Caco-2 (cell line): ENCODE measurements at regions not wholly inside any gene's neighbourhood (a gene's known extent, or its start where the extent isn't known, plus 50 kb on each side); places are given as distances from the start of the nearest gene placed in this dataset.

Experiments
- BruUV-seq: library from RNA; stranded (reverse); fragments of 400-500 nt; replicated peaks from 2 replicates; lab custom pipeline; 2021; lab: Mats Ljungman, UMichigan
- CTCF ChIA-PET: fragments of 300-600 bp; sonication (Branson Sonifier 250); formaldehyde crosslinking; loops from one replicate; lab custom pipeline; 2022; ENCODE audit warnings: antibody characterized with exemption; lab: Charles Lee
- POLR2A ChIA-PET: fragments of 300-600 bp; sonication (Branson Sonifier 250); formaldehyde crosslinking; loops from one replicate; lab custom pipeline; 2022; ENCODE audit warnings: antibody characterized with exemption; lab: Charles Lee
- DNase-seq, 2 experiments: peaks; one replicate each; pipeline versions ENCODE4 v3.0.0 to v3.0.0-alpha.2; 2020 to 2022
- H3K27me3 ChIP-seq: replicated peaks from 2 replicates; pipeline ENCODE4 v1.6.0; 2011; ENCODE audit warnings: low read length; ENCODE audit not compliant: control insufficient read depth, insufficient read depth
- H3K36me3 ChIP-seq: 2 replicates; pipeline ENCODE4 v1.5.1; 2011; ENCODE audit warnings: low read length; ENCODE audit not compliant: control insufficient read depth, insufficient read depth
- H3K4me1 ChIP-seq: fragments of 250-450 bp; sonication (Bioruptor Pico); 2 replicates; pipeline ENCODE4 v1.5.1; 2020; ENCODE audit warnings: mild to moderate bottlenecking
- H3K4me3 ChIP-seq: 2 replicates; pipeline ENCODE4 v1.5.1; 2011; ENCODE audit warnings: low read depth, mild to moderate bottlenecking, control low read depth, low read length
- H3K9me3 ChIP-seq: fragments of 250-450 bp; sonication (Bioruptor Pico); 2 replicates; pipeline ENCODE4 v1.5.1; 2020; ENCODE audit warnings: mild to moderate bottlenecking, moderate library complexity
- H3K27ac Mint-ChIP-seq: one replicate; pipeline ENCODE4 v1.8.0; 2022; ENCODE audit warnings: mixed read lengths; ENCODE audit not compliant: unreplicated experiment
- H3K27me3 Mint-ChIP-seq: one replicate; pipeline ENCODE4 v1.8.0; 2022; ENCODE audit warnings: mixed read lengths; ENCODE audit not compliant: insufficient read depth, unreplicated experiment
- H3K36me3 Mint-ChIP-seq: one replicate; pipeline ENCODE4 v1.8.0; 2022; ENCODE audit warnings: mild to moderate bottlenecking, mixed read lengths; ENCODE audit not compliant: insufficient read depth, unreplicated experiment
- H3K4me1 Mint-ChIP-seq: one replicate; pipeline ENCODE4 v1.8.0; 2022; ENCODE audit warnings: low read depth, mixed read lengths; ENCODE audit not compliant: unreplicated experiment
- H3K4me3 Mint-ChIP-seq: one replicate; pipeline ENCODE4 v1.8.0; 2022; ENCODE audit warnings: mild to moderate bottlenecking, moderate library complexity, mixed read lengths; ENCODE audit not compliant: unreplicated experiment
- H3K9me3 Mint-ChIP-seq: one replicate; pipeline ENCODE4 v1.8.0; 2022; ENCODE audit warnings: mixed read lengths; ENCODE audit not compliant: unreplicated experiment
- CTCF ChIP-seq, 2 experiments: fragments of 200-600 bp in 1 of 2; IDR thresholded peaks; 1 replicate in 1 of 2; 2 replicates in 1 of 2; pipeline versions ENCODE4 v1.5.1 to v1.8.0; 2011 to 2022; ENCODE audit warnings: antibody characterized with exemption in 1 of 2, control low read depth in 1 of 2, inconsistent platforms in 1 of 2, low read depth in 1 of 2, low read length in 1 of 2, mild to moderate bottlenecking in 1 of 2, moderate library complexity in 1 of 2; ENCODE audit not compliant: insufficient read depth in 1 of 2, severe bottlenecking in 1 of 2, unreplicated experiment in 1 of 2
- intact Hi-C: fragments of 100-400 bp; cut with micrococcal nuclease; formaldehyde crosslinking; loops from one replicate; pipeline ENCODE4 v1.10.0; 2022; ENCODE audit not compliant: unreplicated experiment

DNA sequence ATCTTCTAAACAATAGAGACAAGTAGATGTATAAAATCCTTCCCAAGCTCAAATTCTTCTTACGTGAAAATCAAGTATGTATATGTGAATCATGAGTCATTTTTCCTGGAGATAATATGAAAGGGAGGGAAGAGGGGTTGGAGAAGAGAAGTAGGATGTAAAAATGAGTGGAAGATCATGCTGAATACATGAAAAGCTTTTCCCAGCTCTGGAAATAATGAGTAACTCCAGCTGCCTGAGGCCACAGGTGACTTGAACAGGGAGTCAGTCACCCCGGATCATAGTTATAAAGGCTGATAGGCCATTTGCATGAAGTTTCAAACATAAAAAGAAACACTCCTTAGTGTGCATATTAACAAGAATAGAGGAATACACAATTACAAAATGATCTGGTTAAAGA, 486.7 kb downstream of the EFNA5 start:
- Mint-ChIP-seq H3K36me3 (no peaks in the 10 kb centered on the region), H3K27ac (no peak overlapping the region), H3K4me1 (no peaks in the 10 kb centered on the region), H3K27me3 (peaks cover 4% of the 10 kb centered on the region), H3K9me3 (no peaks in the 10 kb centered on the region), H3K4me3 (no peak overlapping the region)
- POLR2A ChIA-PET: no interaction called here
- H3K27me3 ChIP-seq: no peaks in the 10 kb centered on the region
- no peaks in the 10 kb centered on the region for H3K36me3 ChIP-seq
- DNase-seq: no peak
- no peaks in the 10 kb centered on the region for H3K9me3 ChIP-seq
- H3K4me1 ChIP-seq: no peaks in the 10 kb centered on the region
- no peak overlapping the region for H3K4me3 ChIP-seq
- no TSS peak for BruUV-seq
- CTCF ChIA-PET: no interaction called here
- TF ChIP-seq CTCF (IDR thresholded peaks at IDR 0.05; ENCODE audit: insufficient read depth in 1 of 2, low read depth in 1 of 2, low read length in 1 of 2, severe bottlenecking in 1 of 2, unreplicated experiment in 1 of 2): no peak
- intact Hi-C loops: no loop called here

DNA sequence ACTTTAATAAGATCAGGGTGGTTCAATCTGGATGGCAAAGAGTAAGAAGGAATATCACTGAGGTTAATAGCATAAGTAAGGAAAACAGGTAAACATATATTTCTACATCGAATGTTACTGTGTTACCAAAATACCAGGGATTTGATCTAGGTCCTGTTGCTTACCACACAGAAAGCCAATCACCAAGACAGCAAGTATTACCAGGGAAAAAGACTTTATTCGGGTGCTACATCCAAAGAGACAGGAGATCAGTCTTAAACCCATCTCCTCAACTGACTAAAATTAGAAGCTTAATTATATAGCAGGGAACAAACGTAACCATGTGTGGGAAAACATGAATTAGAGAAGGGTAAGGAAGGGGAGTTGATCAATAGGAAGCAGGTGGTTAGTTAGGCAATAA, 500.1 kb downstream of the EFNA5 start:
- H3K4me3 Mint-ChIP-seq: no peak overlapping the region
- no peak for DNase-seq
- H3K9me3 Mint-ChIP-seq: peaks cover 41% of the 10 kb centered on the region
- Histone ChIP-seq H3K36me3 (no peaks in the 10 kb centered on the region), H3K4me1 (no peaks in the 10 kb centered on the region), H3K9me3 (peaks cover 9% of the 10 kb centered on the region; the same call in 1 of the 2 replicates), H3K4me3 (no peak overlapping the region), H3K27me3 (no peaks in the 10 kb centered on the region)
- POLR2A ChIA-PET: no interaction called here
- no peaks in the 10 kb centered on the region for H3K27me3 Mint-ChIP-seq
- H3K4me1 Mint-ChIP-seq: no peaks in the 10 kb centered on the region
- intact Hi-C loops: no loop called here
- CTCF ChIA-PET: no interaction called here
- no peak overlapping the region for H3K27ac Mint-ChIP-seq
- no peaks in the 10 kb centered on the region for H3K36me3 Mint-ChIP-seq
- TF ChIP-seq CTCF (IDR thresholded peaks at IDR 0.05; ENCODE audit: insufficient read depth in 1 of 2, low read depth in 1 of 2, low read length in 1 of 2, severe bottlenecking in 1 of 2, unreplicated experiment in 1 of 2): no peak
- no TSS peak for BruUV-seq

GRCh38 chr5:107169867-107170266, 500.9 kb downstream of the EFNA5 start:
- H3K4me3 Mint-ChIP-seq: no peak overlapping the region
- H3K27me3 Mint-ChIP-seq: no peaks in the 10 kb centered on the region
- no TSS peak for BruUV-seq
- no peaks in the 10 kb centered on the region for H3K36me3 Mint-ChIP-seq
- intact Hi-C loops: no loop called here
- peaks cover 41% of the 10 kb centered on the region for H3K9me3 Mint-ChIP-seq
- H3K36me3 ChIP-seq: no peaks in the 10 kb centered on the region
- peaks cover 9% of the 10 kb centered on the region; the same call in 1 of the 2 replicates for H3K9me3 ChIP-seq
- POLR2A ChIA-PET: no interaction called here
- H3K4me3 ChIP-seq: no peak overlapping the region
- DNase-seq: no peak
- H3K4me1 ChIP-seq: no peaks in the 10 kb centered on the region
- TF ChIP-seq CTCF (IDR thresholded peaks at IDR 0.05; ENCODE audit: insufficient read depth in 1 of 2, low read depth in 1 of 2, low read length in 1 of 2, severe bottlenecking in 1 of 2, unreplicated experiment in 1 of 2): no peak
- no peak overlapping the region for H3K27ac Mint-ChIP-seq
- no peaks in the 10 kb centered on the region for H3K4me1 Mint-ChIP-seq
- CTCF ChIA-PET: no interaction called here
- no peaks in the 10 kb centered on the region for H3K27me3 ChIP-seq
